ENCODE measurements at regions not wholly inside any gene's neighbourhood (a gene's known extent, or its start where the extent isn't known, plus 50 kb on each side); places are given as distances from the start of the nearest gene placed in this dataset.

GRCh38 chr3:194996746-194997145, 274.2 kb downstream of the XXYLT1 start:
- H3K4me1 ChIP-seq (ENCODE audit: control insufficient read depth, insufficient read depth, low read length) = 0 out of 2 replicates have a peak, but pooled peaks cover 2% of the 10 kb centered on the region
- H3K9ac ChIP-seq (ENCODE audit: low read depth, low read length) = no peak overlapping the region
- no peaks in the 10 kb centered on the region for H3K9me3 ChIP-seq (ENCODE audit: control insufficient read depth, insufficient read depth, low read length)
- H3K27me3 ChIP-seq (ENCODE audit: control insufficient read depth, insufficient read depth, low read length) = no peaks in the 10 kb centered on the region
- no peaks in the 10 kb centered on the region for H3K36me3 ChIP-seq (ENCODE audit: control insufficient read depth, insufficient read depth, low read length)
- no peak overlapping the region for H3K27ac ChIP-seq (ENCODE audit: low read depth, low read length)
- H3K4me3 ChIP-seq (ENCODE audit: low read depth, low read length) = no peak overlapping the region

- peaks cover 13% of the 10 kb centered on the region; the same call in 1 of the 2 replicates for H3K4me1 ChIP-seq (ENCODE audit: control insufficient read depth, insufficient read depth, low read length)
- no peak overlapping the region for H3K4me3 ChIP-seq (ENCODE audit: low read depth, low read length)
- no peak overlapping the region for H3K9ac ChIP-seq (ENCODE audit: low read depth, low read length)
- H3K27me3 ChIP-seq (ENCODE audit: control insufficient read depth, insufficient read depth, low read length) = no peaks in the 10 kb centered on the region
- no peak overlapping the region for H3K27ac ChIP-seq (ENCODE audit: low read depth, low read length)
- no peaks in the 10 kb centered on the region for H3K36me3 ChIP-seq (ENCODE audit: control insufficient read depth, insufficient read depth, low read length)
- H3K9me3 ChIP-seq (ENCODE audit: control insufficient read depth, insufficient read depth, low read length) = no peaks in the 10 kb centered on the region
These were observed 272.5 kb downstream of the XXYLT1 start for GRCh38 chr3:194998417-194998816.

DNA sequence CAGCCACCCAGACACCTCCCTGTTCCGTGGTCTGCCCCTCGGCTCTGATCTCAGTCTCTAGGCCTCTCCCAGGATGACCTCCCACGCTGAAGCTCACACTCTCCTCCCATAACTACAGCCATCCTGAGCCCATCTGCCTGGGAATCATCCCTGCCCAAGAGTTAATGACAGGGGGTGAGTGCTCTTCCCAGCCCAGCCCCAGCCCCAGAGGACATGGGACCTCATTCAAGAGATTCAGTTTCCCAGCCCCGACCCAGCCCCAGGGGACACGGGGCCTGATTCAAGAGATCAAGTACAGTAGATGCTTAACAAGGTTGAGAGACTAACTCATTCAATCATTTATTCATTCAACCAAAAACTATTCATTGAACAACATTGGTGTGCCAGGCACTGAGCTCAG, 272.0 kb downstream of the XXYLT1 start:
- Histone ChIP-seq H3K4me1 (ENCODE audit: control insufficient read depth, insufficient read depth, low read length) (peaks cover 14% of the 10 kb centered on the region; the same call in 1 of the 2 replicates), H3K27me3 (ENCODE audit: control insufficient read depth, insufficient read depth, low read length) (no peaks in the 10 kb centered on the region), H3K27ac (ENCODE audit: low read depth, low read length) (no peak overlapping the region), H3K4me3 (ENCODE audit: low read depth, low read length) (no peak overlapping the region), H3K9me3 (ENCODE audit: control insufficient read depth, insufficient read depth, low read length) (no peaks in the 10 kb centered on the region), H3K36me3 (ENCODE audit: control insufficient read depth, insufficient read depth, low read length) (no peaks in the 10 kb centered on the region), H3K9ac (ENCODE audit: low read depth, low read length) (no peak overlapping the region)

DNA sequence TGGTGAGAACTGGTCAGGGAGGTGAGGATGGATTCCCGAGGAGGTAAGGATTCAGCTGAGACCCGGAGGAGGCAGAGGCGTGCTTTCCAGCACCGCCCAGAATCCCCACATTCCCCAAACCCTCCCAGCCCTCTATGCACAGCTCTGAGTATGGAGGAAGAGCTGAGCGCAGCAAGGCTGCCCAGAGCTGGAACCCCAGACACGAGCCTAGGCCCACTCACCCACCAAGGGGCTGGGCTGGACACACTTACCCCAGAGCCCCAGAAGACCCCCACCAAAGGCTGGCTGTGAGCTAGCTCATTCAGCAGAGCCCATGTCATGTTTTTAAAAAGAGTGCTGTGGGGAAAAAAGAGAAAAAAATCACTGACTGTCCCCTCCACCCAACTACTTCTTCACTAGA, 271.5 kb downstream of the XXYLT1 start:
- H3K27me3 ChIP-seq (ENCODE audit: control insufficient read depth, insufficient read depth, low read length) = no peaks in the 10 kb centered on the region
- no peaks in the 10 kb centered on the region for H3K9me3 ChIP-seq (ENCODE audit: control insufficient read depth, insufficient read depth, low read length)
- H3K4me3 ChIP-seq (ENCODE audit: low read depth, low read length) = no peak overlapping the region
- no peak overlapping the region for H3K27ac ChIP-seq (ENCODE audit: low read depth, low read length)
- H3K36me3 ChIP-seq (ENCODE audit: control insufficient read depth, insufficient read depth, low read length) = no peaks in the 10 kb centered on the region
- peaks cover 14% of the 10 kb centered on the region; the same call in 1 of the 2 replicates for H3K4me1 ChIP-seq (ENCODE audit: control insufficient read depth, insufficient read depth, low read length)
- no peak overlapping the region for H3K9ac ChIP-seq (ENCODE audit: low read depth, low read length)

- peaks cover 14% of the 10 kb centered on the region; the same call in 1 of the 2 replicates for H3K4me1 ChIP-seq (ENCODE audit: control insufficient read depth, insufficient read depth, low read length)
- H3K36me3 ChIP-seq (ENCODE audit: control insufficient read depth, insufficient read depth, low read length) = no peaks in the 10 kb centered on the region
- no peak overlapping the region for H3K4me3 ChIP-seq (ENCODE audit: low read depth, low read length)
- no peaks in the 10 kb centered on the region for H3K9me3 ChIP-seq (ENCODE audit: control insufficient read depth, insufficient read depth, low read length)
- no peak overlapping the region for H3K9ac ChIP-seq (ENCODE audit: low read depth, low read length)
- H3K27ac ChIP-seq (ENCODE audit: low read depth, low read length) = no peak overlapping the region
- no peaks in the 10 kb centered on the region for H3K27me3 ChIP-seq (ENCODE audit: control insufficient read depth, insufficient read depth, low read length)
These were observed 269.7 kb downstream of the XXYLT1 start for GRCh38 chr3:195001261-195001660.

DNA sequence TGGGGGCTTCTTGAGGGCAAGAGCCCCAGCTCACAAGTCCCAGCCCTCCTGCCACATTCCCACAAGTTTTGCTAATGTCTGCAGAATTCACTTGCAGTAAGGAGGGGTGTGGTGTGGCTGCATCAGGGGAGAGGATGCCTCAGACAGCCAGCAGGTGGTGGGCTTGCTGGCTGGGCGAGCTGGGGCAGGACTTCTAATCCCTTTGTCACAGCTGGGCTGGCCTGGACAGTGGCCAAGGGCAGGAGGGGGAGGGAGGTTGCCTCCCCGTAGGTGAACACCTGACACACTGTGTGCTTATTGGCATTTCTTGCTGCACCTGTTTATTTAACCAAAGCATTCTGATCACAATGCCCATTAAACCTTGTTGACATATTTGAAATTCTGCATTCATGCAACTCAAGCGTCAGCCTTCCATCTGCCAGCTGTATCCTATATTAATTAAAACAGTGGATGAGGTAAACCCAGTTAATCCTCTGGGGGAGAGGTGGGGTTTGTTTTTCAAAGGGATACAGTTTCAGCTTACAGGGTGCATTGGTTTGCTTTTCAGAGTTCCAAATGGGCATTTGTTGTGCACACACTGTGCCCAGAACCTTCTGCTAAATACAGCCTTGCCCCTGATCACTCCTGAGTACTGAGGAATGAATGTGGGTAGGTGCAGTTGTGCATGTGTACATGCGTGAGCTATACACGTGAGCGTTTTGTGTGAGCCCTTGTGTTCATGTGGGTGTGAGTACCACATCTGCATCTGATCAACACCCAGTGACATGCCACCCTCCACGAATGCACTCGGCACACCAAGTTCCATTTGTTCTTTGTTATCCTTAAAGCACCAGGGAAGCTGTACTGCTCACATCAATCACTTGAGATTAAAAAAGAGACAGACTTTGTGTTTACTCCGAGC, 268.7 kb downstream of the XXYLT1 start:
- H3K9me3 ChIP-seq (ENCODE audit: control insufficient read depth, insufficient read depth, low read length) = no peaks in the 10 kb centered on the region
- no peak overlapping the region for H3K27ac ChIP-seq (ENCODE audit: low read depth, low read length)
- H3K27me3 ChIP-seq (ENCODE audit: control insufficient read depth, insufficient read depth, low read length) = no peaks in the 10 kb centered on the region
- H3K36me3 ChIP-seq (ENCODE audit: control insufficient read depth, insufficient read depth, low read length) = no peaks in the 10 kb centered on the region
- H3K9ac ChIP-seq (ENCODE audit: low read depth, low read length) = no peak overlapping the region
- H3K4me3 ChIP-seq (ENCODE audit: low read depth, low read length) = no peak overlapping the region
- peaks cover 14% of the 10 kb centered on the region; the same call in 1 of the 2 replicates for H3K4me1 ChIP-seq (ENCODE audit: control insufficient read depth, insufficient read depth, low read length)

DNA sequence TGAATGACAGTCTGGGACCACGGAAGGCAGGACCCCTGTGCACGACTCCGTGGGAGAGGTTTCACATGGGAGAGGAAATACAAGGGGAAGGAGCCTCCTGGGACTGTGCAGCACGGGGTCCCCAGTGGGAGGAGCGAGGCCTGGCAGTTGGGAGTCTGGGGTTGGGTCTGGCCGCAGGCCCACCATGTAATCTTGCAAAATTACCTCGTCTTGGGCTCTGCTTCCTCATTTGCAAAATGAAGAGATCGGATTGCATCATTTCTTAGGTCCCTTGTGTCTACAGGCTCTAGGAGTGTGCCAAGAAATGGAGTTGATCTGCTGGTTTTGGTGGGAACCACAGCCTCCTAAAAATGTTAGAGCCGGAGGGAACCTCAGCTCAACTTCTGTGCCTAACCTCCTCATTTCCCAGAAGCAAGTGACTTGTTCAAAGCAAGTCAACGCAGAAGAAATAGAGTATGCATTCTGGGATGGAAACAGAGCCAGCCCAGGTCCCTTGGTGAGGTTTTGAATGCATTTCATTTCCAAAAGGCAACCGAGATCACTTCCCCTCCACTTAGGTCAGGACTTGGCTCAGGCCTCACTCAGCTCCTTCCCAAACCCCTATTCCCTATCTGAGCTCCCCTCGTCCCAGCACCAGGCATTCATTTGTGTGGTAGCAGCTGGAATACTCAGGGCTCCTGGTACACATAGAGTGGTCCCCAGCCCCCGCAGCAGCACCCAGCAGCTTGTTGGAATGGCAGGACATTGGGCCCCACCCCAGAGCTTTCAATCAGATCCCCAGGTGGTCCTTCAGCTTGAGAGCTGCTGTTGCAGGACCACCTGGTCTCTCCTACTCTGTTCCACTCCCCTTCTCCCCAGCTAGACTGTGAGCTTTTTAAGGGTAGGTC, 267.7 kb downstream of the XXYLT1 start:
- no peaks in the 10 kb centered on the region for H3K9me3 ChIP-seq (ENCODE audit: control insufficient read depth, insufficient read depth, low read length)
- no peak overlapping the region for H3K9ac ChIP-seq (ENCODE audit: low read depth, low read length)
- no peak overlapping the region for H3K4me3 ChIP-seq (ENCODE audit: low read depth, low read length)
- H3K27ac ChIP-seq (ENCODE audit: low read depth, low read length) = no peak overlapping the region
- H3K36me3 ChIP-seq (ENCODE audit: control insufficient read depth, insufficient read depth, low read length) = no peaks in the 10 kb centered on the region
- peaks cover 14% of the 10 kb centered on the region; the same call in 1 of the 2 replicates for H3K4me1 ChIP-seq (ENCODE audit: control insufficient read depth, insufficient read depth, low read length)
- H3K27me3 ChIP-seq (ENCODE audit: control insufficient read depth, insufficient read depth, low read length) = no peaks in the 10 kb centered on the region

GRCh38 chr3:195003893-195004289, 267.1 kb downstream of the XXYLT1 start:
- no peak overlapping the region for H3K4me3 ChIP-seq (ENCODE audit: low read depth, low read length)
- H3K9ac ChIP-seq (ENCODE audit: low read depth, low read length) = no peak overlapping the region
- H3K27me3 ChIP-seq (ENCODE audit: control insufficient read depth, insufficient read depth, low read length) = no peaks in the 10 kb centered on the region
- peaks cover 14% of the 10 kb centered on the region; the same call in 1 of the 2 replicates for H3K4me1 ChIP-seq (ENCODE audit: control insufficient read depth, insufficient read depth, low read length)
- no peak overlapping the region for H3K27ac ChIP-seq (ENCODE audit: low read depth, low read length)
- H3K9me3 ChIP-seq (ENCODE audit: control insufficient read depth, insufficient read depth, low read length) = peaks cover 2% of the 10 kb centered on the region; the same call in 1 of the 2 replicates
- H3K36me3 ChIP-seq (ENCODE audit: control insufficient read depth, insufficient read depth, low read length) = no peaks in the 10 kb centered on the region

- H3K9me3 ChIP-seq (ENCODE audit: control insufficient read depth, insufficient read depth, low read length) = peaks cover 3% of the 10 kb centered on the region; the same call in 1 of the 2 replicates
- peaks cover 14% of the 10 kb centered on the region; the same call in 1 of the 2 replicates for H3K4me1 ChIP-seq (ENCODE audit: control insufficient read depth, insufficient read depth, low read length)
- H3K36me3 ChIP-seq (ENCODE audit: control insufficient read depth, insufficient read depth, low read length) = no peaks in the 10 kb centered on the region
- no peak overlapping the region for H3K9ac ChIP-seq (ENCODE audit: low read depth, low read length)
- H3K27me3 ChIP-seq (ENCODE audit: control insufficient read depth, insufficient read depth, low read length) = no peaks in the 10 kb centered on the region
- H3K4me3 ChIP-seq (ENCODE audit: low read depth, low read length) = no peak overlapping the region
- H3K27ac ChIP-seq (ENCODE audit: low read depth, low read length) = no peak overlapping the region
These were observed 266.3 kb downstream of the XXYLT1 start for GRCh38 chr3:195004512-195005250.

- Histone ChIP-seq H3K36me3 (ENCODE audit: control insufficient read depth, insufficient read depth, low read length) (no peaks in the 10 kb centered on the region), H3K27ac (ENCODE audit: low read depth, low read length) (no peak overlapping the region), H3K9me3 (ENCODE audit: control insufficient read depth, insufficient read depth, low read length) (peaks cover 7% of the 10 kb centered on the region; the same call in 1 of the 2 replicates), H3K9ac (ENCODE audit: low read depth, low read length) (no peak overlapping the region), H3K4me3 (ENCODE audit: low read depth, low read length) (no peak overlapping the region), H3K27me3 (ENCODE audit: control insufficient read depth, insufficient read depth, low read length) (no peaks in the 10 kb centered on the region), H3K4me1 (ENCODE audit: control insufficient read depth, insufficient read depth, low read length) (peaks cover 14% of the 10 kb centered on the region; the same call in 1 of the 2 replicates)
These were observed 265.7 kb downstream of the XXYLT1 start for GRCh38 chr3:195005251-195005620.
